ENCODE measurements at regions not wholly inside any gene's neighbourhood (a gene's known extent, or its start where the extent isn't known, plus 50 kb on each side); places are given as distances from the start of the nearest gene placed in this dataset.

- Histone ChIP-seq H3K27ac (no peak overlapping the region), H3K27me3 (ENCODE audit: insufficient read depth in 3 of 3, low read length in 2 of 3) (no peaks in the 10 kb centered on the region), H3K4me1 (peaks cover 8% of the 10 kb centered on the region), H3K4me3 (no peak overlapping the region), H3K36me3 (ENCODE audit: insufficient read depth in 1 of 2, low read depth in 1 of 2) (no peaks in the 10 kb centered on the region), H3K9me3 (no peaks in the 10 kb centered on the region)
- 37 to 41% (median 38%) methylated on average over 4 of the region's 4 CpGs for WGBS, 3 donors
- TF ChIP-seq CTCF (IDR thresholded peaks at IDR 0.05), result no peak
- intact Hi-C loops (cut with DNase I), result loop anchor here in 1 of 2 donors (10.0 kb wide), 1 partner anchor 154 kb away; the partner anchor contains the start of gene NANOS1
- DNase-seq (no peak), ATAC-seq (peak in 3 of 4 donors; percentile 46 to 68 (median 58))
Measured at GRCh38 chr10:118870467-118871243, 115.9 kb upstream of the CACUL1 start.

GRCh38 chr10:118871244-118871865 lies 116.6 kb upstream of the CACUL1 start:
- Histone ChIP-seq H3K4me1 (peaks cover 8% of the 10 kb centered on the region), H3K27ac (no peak overlapping the region)
- no peak for ATAC-seq

GRCh38 chr10:118873091-118873737 lies 118.4 kb upstream of the CACUL1 start:
- WGBS, 3 donors, result 39 to 55% (median 54%) methylated on average over 4 of the region's 4 CpGs
- DNase-seq (no peak), ATAC-seq (no peak)
- Histone ChIP-seq H3K27ac (no peak overlapping the region), H3K4me3 (no peak overlapping the region), H3K4me1 (peaks cover 8% of the 10 kb centered on the region), H3K27me3 (ENCODE audit: insufficient read depth in 3 of 3, low read length in 2 of 3) (no peaks in the 10 kb centered on the region), H3K9me3 (no peaks in the 10 kb centered on the region), H3K36me3 (ENCODE audit: insufficient read depth in 1 of 2, low read depth in 1 of 2) (no peaks in the 10 kb centered on the region)
- TF ChIP-seq CTCF (IDR thresholded peaks at IDR 0.05), result no peak
- intact Hi-C loops (cut with DNase I), result loop anchor here in 1 of 2 donors (10.0 kb wide), 1 partner anchor 152 kb away; the partner anchor contains the start of gene NANOS1

More at GRCh38 chr10:118871244-118871865, 116.6 kb upstream of the CACUL1 start:
- no peaks in the 10 kb centered on the region for H3K36me3 ChIP-seq (ENCODE audit: insufficient read depth in 1 of 2, low read depth in 1 of 2)
- no peaks in the 10 kb centered on the region for H3K9me3 ChIP-seq
- H3K4me3 ChIP-seq, result no peak overlapping the region
- intact Hi-C loops (cut with DNase I), result loop anchor here in 1 of 2 donors (10.0 kb wide), 1 partner anchor 153 kb away; the partner anchor contains the start of gene NANOS1
- H3K27me3 ChIP-seq (ENCODE audit: insufficient read depth in 3 of 3, low read length in 2 of 3), result no peaks in the 10 kb centered on the region
- TF ChIP-seq CTCF (IDR thresholded peaks at IDR 0.05), result no peak
- 80 to 81% (median 80%) methylated on average over 2 of the region's 2 CpGs for WGBS, 3 donors
- DNase-seq, result no peak

GRCh38 chr10:118873738-118874105 lies 119.0 kb upstream of the CACUL1 start:
- no peaks in the 10 kb centered on the region for H3K36me3 ChIP-seq (ENCODE audit: insufficient read depth in 1 of 2, low read depth in 1 of 2)
- H3K27ac ChIP-seq, result no peak overlapping the region
- H3K4me3 ChIP-seq, result no peak overlapping the region
- H3K4me1 ChIP-seq, result peaks cover 8% of the 10 kb centered on the region
- DNase-seq (no peak), ATAC-seq (no peak)
- H3K9me3 ChIP-seq, result no peaks in the 10 kb centered on the region
- no peak for TF ChIP-seq CTCF (IDR thresholded peaks at IDR 0.05)
- intact Hi-C loops (cut with DNase I), result loop anchor here in 1 of 2 donors (10.0 kb wide), 1 partner anchor 151 kb away; the partner anchor contains the start of gene NANOS1
- WGBS, 3 donors, result 76 to 85% (median 78%) methylated on average over 2 of the region's 2 CpGs
- no peaks in the 10 kb centered on the region for H3K27me3 ChIP-seq (ENCODE audit: insufficient read depth in 3 of 3, low read length in 2 of 3)
